Breast epithelium (tissue), 4 donors: ENCODE measurements at regions not wholly inside any gene's neighbourhood (a gene's known extent, or its start where the extent isn't known, plus 50 kb on each side); places are given as distances from the start of the nearest gene placed in this dataset.
"Not testable (repeated sequence)": the region's sequence is repeated elsewhere in the genome, so short reads cannot be mapped to it uniquely, and the experiment has no call there.

ENCODE experiments used
- DNase-seq, 2 donors: peaks; one replicate each; pipeline ENCODE4 v3.0.0-alpha.2; 2019; ENCODE audit warnings: low spot score in 2 of 2
- H3K27ac ChIP-seq, 2 donors: fragments of 200-600 bp; sonication (generic) in 1 of 2; one replicate each; pipeline ENCODE4 v1.5.1; 2016 to 2019; ENCODE audit warnings: mild to moderate bottlenecking in 1 of 2
- H3K27me3 ChIP-seq, 2 donors: fragments of 200-600 bp; sonication (generic) in 1 of 2; one replicate each; pipeline versions ENCODE4 v1.5.1 to v1.6.0; 2017 to 2019; ENCODE audit warnings: control low read depth in 1 of 2, mild to moderate bottlenecking in 1 of 2
- H3K36me3 ChIP-seq: fragments of 200-600 bp; one replicate; pipeline ENCODE4 v1.5.1; 2019
- H3K4me1 ChIP-seq, 2 donors: fragments of 200-600 bp; sonication (generic); one replicate each; pipeline ENCODE4 v1.5.1; 2016 to 2019; ENCODE audit warnings: control low read depth in 1 of 2
- H3K4me3 ChIP-seq, 3 donors: fragments of 200-600 bp; sonication (generic); 1 replicate in 2 of 3; 2 replicates in 1 of 3; pipeline ENCODE4 v1.5.1; 2016 to 2019; ENCODE audit warnings: mild to moderate bottlenecking in 3 of 3, moderate library complexity in 2 of 3
- H3K9me3 ChIP-seq, 2 donors: fragments of 200-600 bp; sonication (generic) in 1 of 2; one replicate each; pipeline ENCODE4 v1.5.1; 2016 to 2019; ENCODE audit warnings: control low read depth in 1 of 2
- CTCF ChIP-seq, 3 donors: fragments of 450-650 bp; IDR thresholded peaks; one replicate each; pipeline ENCODE4 v1.5.1; 2016 to 2017; ENCODE audit warnings: antibody characterized with exemption in 3 of 3, mild to moderate bottlenecking in 3 of 3, moderate library complexity in 3 of 3
- POLR2A ChIP-seq: fragments of 450-650 bp; IDR thresholded peaks from one replicate; pipeline ENCODE4 v1.6.1; 2016; ENCODE audit warnings: antibody characterized with exemption, mild to moderate bottlenecking, moderate library complexity
- POLR2AphosphoS5 ChIP-seq, 3 donors: sonication (generic); formaldehyde crosslinking; IDR thresholded peaks; one replicate each; pipeline ENCODE4 v1.6.1; 2017; ENCODE audit warnings: antibody characterized with exemption in 3 of 3
- intact Hi-C: fragments of 100-400 bp; cut with DNase I; formaldehyde crosslinking; loops from one replicate; pipeline ENCODE4 v1.15.1; 2023; ENCODE audit warnings: low total_unique reads

- DNase-seq: no peak
Observed at GRCh38 chr3:159047361-159047760, 245.5 kb downstream of the MFSD1 start.

GRCh38 chr3:159052494-159052893, 250.6 kb downstream of the MFSD1 start:
- H3K9me3 ChIP-seq, H3K4me1 ChIP-seq, H3K36me3 ChIP-seq, intact Hi-C loops, DNase-seq, H3K27me3 ChIP-seq, H3K4me3 ChIP-seq, H3K27ac ChIP-seq: not testable (repeated sequence)

More at GRCh38 chr3:159047361-159047760, 245.5 kb downstream of the MFSD1 start:
- Histone ChIP-seq H3K4me1 (no peaks in the 10 kb centered on the region), H3K27me3 (no peaks in the 10 kb centered on the region), H3K4me3 (no peak overlapping the region), H3K27ac (no peak overlapping the region), H3K9me3 (no peaks in the 10 kb centered on the region), H3K36me3 (no peaks in the 10 kb centered on the region)
- no peak for TF ChIP-seq POLR2A
- TF ChIP-seq POLR2AphosphoS5 (IDR thresholded peaks at IDR 0.05): no peak
- TF ChIP-seq CTCF (IDR thresholded peaks at IDR 0.05): no peak
- intact Hi-C loops: no loop called here

- no peak for TF ChIP-seq POLR2AphosphoS5 (IDR thresholded peaks at IDR 0.05)
- TF ChIP-seq CTCF (IDR thresholded peaks at IDR 0.05): no peak
- no peak for TF ChIP-seq POLR2A
- DNase-seq: no peak
Observed at GRCh38 chr3:159057621-159058020, 255.8 kb downstream of the MFSD1 start.

GRCh38 chr3:159058859-159059258, 257.0 kb downstream of the MFSD1 start:
- no peak for TF ChIP-seq POLR2A
- TF ChIP-seq CTCF (IDR thresholded peaks at IDR 0.05): no peak
- TF ChIP-seq POLR2AphosphoS5 (IDR thresholded peaks at IDR 0.05): no peak
- H3K27ac ChIP-seq: no peak overlapping the region
- H3K36me3 ChIP-seq: no peaks in the 10 kb centered on the region
- H3K9me3 ChIP-seq: no peaks in the 10 kb centered on the region
- H3K27me3 ChIP-seq: no peaks in the 10 kb centered on the region
- intact Hi-C loops: no loop called here
- H3K4me1 ChIP-seq: no peaks in the 10 kb centered on the region
- no peak for DNase-seq
- no peak overlapping the region for H3K4me3 ChIP-seq

More at GRCh38 chr3:159057621-159058020, 255.8 kb downstream of the MFSD1 start:
- H3K27ac ChIP-seq: no peak overlapping the region
- H3K27me3 ChIP-seq: no peaks in the 10 kb centered on the region
- intact Hi-C loops: no loop called here
- no peaks in the 10 kb centered on the region for H3K4me1 ChIP-seq
- H3K36me3 ChIP-seq: no peaks in the 10 kb centered on the region
- no peaks in the 10 kb centered on the region for H3K9me3 ChIP-seq
- H3K4me3 ChIP-seq: no peak overlapping the region

GRCh38 chr3:159059395-159059794, 257.5 kb downstream of the MFSD1 start:
- no peaks in the 10 kb centered on the region for H3K27me3 ChIP-seq
- TF ChIP-seq POLR2A (no peak), POLR2AphosphoS5 (IDR thresholded peaks at IDR 0.05) (no peak), CTCF (IDR thresholded peaks at IDR 0.05) (no peak)
- no peaks in the 10 kb centered on the region for H3K9me3 ChIP-seq
- no peaks in the 10 kb centered on the region for H3K4me1 ChIP-seq
- H3K36me3 ChIP-seq: no peaks in the 10 kb centered on the region
- intact Hi-C loops: no loop called here
- no peak overlapping the region for H3K4me3 ChIP-seq
- no peak overlapping the region for H3K27ac ChIP-seq
- DNase-seq: no peak

DNA sequence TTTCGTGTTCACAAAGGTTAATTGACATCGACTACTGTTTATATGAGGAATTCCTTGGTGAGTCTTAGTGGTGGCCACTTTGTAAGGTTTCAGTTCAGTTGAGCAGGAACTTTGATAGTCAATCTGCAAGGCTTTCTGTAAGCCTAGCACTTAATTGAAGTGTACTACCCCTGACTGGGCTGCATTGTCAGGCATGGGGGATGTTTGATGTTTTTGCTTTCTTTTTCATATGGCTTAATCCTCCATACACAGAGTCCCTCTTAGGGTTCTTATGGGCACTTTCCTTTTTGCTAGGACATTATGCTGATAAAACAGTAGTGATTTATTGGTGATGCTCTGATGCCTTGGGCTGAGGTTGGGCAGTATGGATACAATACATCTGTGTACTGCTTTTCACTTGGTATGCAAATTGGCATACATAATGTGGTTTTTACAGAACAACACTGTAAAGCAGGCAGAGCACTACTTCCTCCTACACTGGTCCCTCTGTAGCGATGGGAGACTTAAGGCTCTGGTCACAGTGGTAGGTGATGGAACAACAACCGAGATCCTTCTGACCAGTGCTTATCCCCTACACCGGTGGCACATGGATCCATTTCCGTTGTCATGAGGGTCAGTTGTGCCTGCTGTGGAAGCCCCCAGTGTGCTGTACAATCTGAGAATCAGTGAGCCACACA, 261.0 kb downstream of the MFSD1 start:
- intact Hi-C loops: no loop called here
- Histone ChIP-seq H3K27ac (no peak overlapping the region), H3K4me1 (no peaks in the 10 kb centered on the region), H3K4me3 (no peak overlapping the region), H3K9me3 (no peaks in the 10 kb centered on the region), H3K27me3 (no peaks in the 10 kb centered on the region), H3K36me3 (no peaks in the 10 kb centered on the region)
- TF ChIP-seq POLR2A: no peak
- no peak for DNase-seq
